CD4-positive, alpha-beta T cell treated with Interleukin-6 at 100 ng/mL for 8 hours (primary cell): ENCODE measurements at regions not wholly inside any gene's neighbourhood (a gene's known extent, or its start where the extent isn't known, plus 50 kb on each side); places are given as distances from the start of the nearest gene placed in this dataset.

ENCODE experiments used
- DNase-seq: peaks from one replicate; pipeline ENCODE4 v3.0.0-alpha.2; 2020; ENCODE audit warnings: mixed read lengths, low spot score

DNA sequence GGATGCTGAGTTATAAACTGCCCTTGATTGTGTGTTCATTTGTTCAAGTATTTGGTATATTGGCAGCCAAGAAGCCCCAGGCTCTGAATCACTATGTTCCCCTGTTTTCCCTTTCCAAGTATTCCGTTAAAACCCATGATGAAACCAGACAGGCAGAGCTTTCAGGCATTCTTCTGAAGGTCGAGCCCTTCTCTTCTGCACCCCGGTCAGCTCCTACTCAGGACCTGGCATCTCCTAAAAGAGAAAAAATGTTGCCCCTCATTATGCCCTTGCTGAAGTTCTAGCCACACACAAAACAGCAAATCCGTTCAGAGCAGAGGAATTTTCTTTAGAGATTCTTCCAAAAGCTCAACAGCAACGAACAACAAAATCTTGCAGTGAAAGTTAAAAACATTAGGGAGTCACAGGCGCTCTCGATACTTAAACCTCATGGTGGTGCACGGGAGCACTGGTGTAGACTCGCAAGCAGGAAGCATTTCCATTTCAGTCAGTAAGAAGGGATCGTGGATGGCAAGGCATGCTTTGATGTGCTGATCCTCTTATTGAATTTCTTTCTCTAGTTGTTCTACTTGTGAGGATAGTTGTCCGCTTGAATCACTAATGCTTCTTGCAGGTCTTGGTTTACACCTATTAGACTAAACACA is 264.9 kb downstream of the SKIDA1 start:
- DNase-seq = no peak

DNA sequence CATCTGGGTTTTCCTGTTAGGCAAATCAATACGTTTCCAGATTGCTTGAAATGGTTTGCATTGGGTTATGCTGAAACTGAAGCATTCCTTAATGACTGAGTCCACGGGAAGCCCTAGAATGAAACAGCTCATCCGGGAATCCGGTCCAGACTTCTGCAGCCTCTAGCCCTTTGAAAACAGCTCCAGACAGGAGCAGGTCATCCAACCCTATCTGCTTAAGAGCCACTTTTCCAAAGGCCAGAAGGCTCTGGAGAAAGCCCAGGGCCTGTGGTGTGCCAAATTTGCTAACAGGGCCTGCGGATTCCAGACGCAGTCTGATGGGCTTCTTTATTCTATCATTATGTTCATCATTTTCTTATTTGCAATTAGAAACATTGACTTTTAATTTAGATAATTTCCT is 265.4 kb downstream of the SKIDA1 start:
- no peak for DNase-seq

DNA sequence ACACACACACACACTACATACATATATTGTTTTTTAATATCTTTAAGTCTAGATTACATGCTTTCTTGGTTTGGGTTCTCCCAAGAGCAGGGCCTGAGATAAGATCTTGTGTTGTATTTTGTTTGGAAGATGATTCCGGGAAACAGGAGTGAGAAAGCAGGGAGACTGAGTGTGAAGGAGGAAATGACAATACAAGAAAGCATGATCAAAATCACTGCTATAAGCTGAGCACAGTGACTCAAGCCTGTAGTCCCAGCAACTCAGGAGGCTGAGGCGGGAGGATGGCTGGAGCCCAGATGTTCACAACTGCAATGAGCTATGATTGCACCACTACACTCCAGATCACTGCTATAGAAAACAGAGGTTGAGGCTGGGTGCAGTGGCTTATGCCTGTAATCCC is 267.6 kb downstream of the SKIDA1 start:
- no peak for DNase-seq

DNA sequence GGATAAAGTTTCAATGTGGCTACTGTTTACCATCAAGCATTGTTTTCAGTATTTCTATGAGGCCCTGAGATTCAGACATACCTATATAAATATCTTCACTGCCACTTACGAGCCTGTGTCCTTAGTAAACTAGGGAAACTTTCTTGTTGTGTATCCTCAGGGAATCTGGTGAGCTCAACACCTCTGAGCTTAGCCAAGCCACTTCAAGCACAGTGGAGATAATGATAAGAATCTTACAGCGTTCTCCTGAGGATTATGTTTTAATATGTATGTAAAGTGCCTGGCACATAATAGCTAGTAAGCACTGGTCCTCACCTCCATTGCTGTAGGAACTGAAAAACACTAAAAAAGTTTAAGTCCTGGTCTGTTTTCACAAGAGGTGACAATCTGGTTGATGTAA is 268.3 kb downstream of the SKIDA1 start:
- no peak for DNase-seq

DNA sequence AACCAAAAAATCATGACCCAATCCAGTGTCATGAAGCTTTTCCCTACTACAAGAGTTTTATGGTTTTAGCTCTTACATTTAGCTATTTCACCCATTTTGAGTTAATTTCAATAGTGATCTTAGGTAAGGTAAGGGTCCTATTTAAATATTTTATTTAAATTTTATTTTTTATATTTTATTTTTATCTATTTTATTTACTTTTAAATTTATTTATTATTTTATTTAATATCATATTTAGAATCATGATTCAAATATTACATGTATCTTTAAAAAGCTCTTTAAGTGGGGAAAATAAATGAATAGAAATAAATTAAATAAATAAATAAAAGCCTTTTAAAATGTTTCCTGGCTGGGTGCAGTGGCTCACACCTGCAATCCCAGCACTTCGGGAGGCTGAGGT is 276.0 kb downstream of the SKIDA1 start:
- DNase-seq = no peak

DNA sequence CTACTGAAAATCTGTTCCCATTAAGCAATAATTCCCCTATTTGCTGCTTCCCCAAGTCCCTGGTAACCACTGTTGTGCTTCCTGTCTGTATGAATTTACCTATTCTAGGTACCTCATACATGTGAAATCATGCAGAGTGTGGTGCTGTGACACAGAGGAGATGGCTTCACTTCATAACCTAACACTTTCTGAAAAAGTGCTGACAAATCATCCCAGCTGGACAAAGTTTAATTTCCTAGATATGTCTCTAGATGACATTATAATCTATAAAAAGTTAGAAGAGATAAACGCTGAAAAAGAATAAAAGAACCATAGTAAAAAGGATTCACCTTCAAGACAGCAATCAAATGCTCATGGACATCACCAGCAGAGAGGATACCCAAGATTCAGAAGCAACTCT is 277.9 kb downstream of the SKIDA1 start:
- DNase-seq = no peak

DNA sequence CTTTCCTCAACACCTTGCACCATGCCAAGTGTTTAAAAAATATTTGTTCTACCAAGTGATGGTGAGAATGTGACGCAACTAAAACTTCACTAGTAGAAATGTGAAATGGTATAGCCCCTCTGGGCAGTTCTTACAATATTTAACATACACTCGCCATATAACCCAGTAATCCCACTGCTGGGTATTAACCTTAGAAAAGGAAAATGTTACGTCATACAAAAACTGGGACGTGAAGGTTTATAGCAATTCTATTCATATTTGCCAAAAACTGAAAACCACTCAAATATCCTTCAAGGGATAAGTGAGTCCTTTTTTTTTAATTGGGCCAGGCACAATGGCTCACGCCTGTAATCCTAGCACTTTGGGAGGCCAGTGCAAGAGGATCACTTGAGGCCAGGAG is 279.3 kb downstream of the SKIDA1 start:
- DNase-seq = no peak

DNA sequence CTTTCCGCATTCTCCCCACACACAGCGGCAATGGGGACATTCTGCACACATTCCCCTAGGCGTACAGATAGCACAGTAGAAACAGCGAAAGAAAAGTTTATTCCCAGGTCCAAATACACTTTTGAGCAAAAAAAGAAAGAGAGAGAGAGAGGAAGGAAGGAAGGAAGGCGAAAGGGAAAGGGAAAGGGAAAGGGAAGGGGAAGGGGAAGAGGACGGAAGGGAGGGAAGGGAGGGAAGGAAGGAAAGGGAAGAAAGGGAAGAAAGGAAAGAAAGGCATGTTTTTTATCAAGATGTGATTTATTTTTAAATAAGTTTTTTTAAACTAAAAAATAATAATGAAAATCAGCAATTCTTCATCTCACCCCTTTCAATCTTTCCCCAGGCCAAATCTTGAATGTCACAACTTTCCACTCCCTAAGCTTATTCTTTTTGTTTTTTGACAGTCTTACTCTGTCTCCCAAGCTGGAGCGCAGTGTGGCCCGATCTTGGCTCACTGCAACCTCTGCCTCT is 281.7 kb downstream of the SKIDA1 start:
- DNase-seq = no peak

DNA sequence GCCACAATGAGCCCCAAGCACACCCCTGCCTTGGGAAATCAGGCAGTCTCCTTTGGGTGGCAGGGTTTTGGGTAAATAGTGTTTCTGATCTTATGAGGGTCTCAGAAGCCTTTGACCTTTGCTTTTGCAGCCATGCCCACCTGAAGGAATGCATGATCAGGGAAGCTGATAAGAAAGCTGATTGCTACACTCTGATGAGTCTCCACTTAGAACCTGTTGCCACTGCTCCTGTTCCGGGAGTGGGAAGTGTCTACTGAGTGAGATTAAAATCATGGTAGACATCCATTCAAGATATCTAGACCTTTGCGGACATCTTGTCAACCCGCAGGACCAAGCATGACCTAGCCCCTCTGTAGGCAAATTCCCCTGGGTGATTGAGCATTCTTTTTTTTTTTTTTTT is 282.6 kb downstream of the SKIDA1 start:
- no peak for DNase-seq

DNA sequence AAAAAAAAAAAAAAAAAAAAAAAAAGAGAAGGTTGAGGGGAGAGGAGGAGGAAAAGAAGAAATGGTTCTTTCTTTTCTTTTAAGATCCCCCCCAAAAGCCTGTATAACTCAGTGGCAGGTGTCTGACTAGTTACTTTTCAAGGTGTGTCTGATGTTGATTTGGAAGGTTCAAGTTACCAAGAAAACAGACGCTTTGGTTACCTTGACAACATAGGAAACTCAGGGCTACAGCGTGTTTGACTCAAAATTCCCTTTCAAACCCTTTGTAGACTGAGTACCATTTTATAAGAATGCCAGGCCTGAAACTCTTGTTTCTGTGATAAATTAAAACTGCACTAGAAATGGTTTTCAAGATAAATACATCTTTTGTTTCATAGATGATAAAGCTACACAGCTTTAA is 286.8 kb downstream of the SKIDA1 start:
- no peak for DNase-seq

DNA sequence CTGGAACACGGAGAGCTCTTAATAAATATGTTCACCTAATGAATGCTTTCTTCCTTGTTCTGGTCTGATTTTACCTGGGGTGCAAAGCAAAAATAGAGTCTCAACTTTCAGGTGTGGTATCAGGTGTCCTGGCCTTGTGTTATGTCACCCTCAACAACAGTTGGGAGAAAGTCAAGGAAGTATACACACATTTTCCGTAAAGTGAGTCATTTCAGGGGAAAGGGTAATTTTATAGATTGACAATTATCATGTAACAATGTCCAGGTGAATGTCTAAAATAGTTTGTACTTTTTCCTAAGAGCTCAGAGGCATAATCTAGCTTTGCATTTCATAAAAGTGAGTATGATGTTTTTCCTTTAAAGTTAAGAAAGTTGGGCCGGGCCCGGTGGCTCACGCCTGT is 287.4 kb downstream of the SKIDA1 start:
- no peak for DNase-seq

DNA sequence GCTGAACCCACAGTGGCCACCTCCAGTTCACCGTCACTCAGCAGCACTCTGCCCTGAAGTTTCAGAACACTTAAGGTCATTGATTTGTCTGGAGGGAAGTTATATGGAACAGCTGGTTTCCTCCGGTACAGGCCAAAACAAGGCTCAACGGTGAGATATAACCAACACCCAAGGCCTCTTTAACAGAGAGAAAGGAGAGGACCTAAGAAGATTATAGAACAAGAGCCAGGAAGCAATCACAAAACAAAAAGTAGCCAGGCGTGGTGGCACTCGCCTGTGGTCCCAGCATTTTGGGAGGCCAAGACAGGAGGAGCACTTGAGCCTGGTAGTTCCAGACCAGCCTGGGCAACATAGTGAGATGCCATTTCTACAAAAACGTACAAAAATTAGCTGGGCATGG is 290.7 kb downstream of the SKIDA1 start:
- DNase-seq = no peak

DNA sequence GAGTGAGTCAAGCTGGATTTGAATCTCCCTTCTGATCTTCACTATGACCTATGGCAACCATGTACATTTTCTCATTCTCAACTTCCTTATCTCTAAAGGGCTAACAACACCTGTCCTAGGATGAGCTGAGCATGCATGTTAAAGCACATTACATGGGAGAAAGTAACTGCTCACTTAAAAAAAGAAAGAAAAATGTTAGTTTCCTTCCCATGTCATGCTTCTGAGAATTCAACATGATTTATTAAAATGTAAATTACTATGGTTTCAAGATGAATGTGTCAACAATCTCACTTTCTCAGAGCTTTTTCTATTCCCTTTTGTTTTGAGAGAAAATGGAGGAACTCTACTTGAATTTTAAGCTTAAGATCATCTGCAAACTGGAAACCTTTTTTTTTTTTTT is 295.3 kb downstream of the SKIDA1 start:
- no peak for DNase-seq

DNA sequence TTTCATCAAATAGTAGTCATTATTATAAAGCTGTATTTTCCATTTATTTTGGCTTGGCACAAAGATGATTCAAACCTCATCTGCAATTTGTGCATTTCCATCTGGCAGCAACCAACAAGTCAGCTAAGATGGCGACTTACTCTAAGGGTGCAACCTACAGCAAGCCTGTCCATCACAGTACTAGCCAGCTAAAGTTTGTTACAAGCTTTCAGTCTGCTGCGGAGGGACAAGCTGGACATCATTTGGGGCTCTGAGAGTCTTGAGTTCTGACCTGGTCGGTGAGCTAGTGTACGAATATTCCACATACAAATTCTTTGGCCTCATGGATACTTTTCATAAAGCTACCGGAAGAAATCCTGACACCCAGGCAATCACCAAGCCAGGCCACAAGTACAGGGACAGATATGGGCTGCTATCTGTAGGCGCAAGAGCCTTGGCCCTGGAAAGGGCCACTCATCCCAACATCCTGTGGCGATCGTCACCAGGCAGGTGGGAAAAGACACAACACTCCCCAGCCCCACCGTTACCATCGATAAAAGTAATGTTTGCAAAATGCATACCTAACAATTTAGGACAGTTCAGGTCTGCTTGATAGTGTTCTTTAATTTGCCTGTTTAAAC is 307.6 kb downstream of the SKIDA1 start:
- DNase-seq = no peak

DNA sequence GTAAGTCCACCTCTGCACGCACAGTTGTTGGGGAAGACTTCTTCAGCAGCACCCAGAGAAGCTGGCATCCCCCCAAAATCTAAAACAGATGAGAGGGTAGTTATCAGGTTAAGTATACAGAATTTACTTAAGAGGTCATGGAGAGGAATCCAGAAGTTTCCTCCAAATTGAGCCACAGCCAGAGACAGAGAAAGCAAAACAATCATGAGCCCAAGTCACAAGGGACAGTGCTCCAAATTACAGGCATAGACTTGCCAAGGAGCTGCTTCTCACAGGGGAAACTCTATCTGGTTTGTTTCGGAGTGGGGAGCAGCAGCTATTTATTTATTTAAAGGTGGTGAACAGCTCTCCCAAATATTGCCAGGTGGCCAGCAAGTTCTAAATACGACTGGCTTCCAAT is 308.4 kb downstream of the SKIDA1 start:
- DNase-seq = no peak

DNA sequence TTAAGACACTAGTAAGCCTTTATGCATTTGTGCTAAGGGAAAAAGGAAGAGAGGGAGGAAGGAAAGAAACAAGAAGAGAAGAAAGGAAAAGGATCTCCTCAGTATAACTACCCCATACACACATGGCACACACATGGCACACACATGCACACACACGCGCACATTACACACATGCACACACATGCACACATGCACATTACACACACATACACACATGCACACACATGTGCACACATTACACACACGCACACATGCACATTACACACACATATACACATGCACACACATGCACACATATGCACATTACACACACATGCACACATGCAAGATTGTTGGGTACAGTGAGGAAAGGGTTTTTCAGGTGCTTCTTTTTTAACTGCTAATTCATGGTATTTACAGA is 311.2 kb downstream of the SKIDA1 start:
- no peak for DNase-seq

DNA sequence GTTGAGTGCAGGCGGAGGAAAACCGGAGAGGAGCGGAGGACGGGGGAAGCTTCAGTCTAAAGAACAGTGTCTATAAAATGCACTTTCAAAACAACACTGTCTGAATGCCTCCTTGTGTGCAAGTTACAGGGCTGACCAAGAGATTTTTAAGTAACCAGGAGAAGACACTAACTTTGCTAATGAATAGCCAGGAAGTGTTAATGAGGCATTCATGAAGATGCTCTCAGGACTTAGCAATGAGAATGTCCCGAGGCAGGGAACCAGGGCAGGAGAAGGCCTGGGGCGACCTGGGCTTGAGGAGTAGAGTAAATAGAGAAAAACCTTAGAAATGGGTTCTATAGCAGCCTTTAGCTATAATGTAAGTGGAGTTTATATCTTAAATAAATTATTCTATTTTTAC is 312.1 kb downstream of the SKIDA1 start:
- no peak for DNase-seq

DNA sequence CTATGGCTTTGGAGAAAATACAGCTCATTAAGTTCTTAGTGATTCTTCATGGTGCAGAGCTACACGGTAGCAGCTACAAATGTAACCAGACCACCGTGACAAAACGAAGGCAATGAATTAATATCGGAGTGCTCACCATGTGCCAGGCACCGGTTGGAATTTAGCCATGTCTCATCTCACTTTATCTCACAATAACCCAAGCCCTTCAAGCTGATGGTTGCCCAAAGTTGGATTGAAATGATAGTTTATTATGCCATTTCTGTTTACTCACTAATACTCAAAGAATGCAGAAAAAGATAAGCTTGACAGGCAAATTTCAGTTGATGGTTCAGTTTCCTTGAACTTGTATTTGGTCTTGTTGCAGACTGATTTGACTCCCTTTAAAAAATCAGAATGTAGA is 312.6 kb downstream of the SKIDA1 start:
- DNase-seq = no peak

DNA sequence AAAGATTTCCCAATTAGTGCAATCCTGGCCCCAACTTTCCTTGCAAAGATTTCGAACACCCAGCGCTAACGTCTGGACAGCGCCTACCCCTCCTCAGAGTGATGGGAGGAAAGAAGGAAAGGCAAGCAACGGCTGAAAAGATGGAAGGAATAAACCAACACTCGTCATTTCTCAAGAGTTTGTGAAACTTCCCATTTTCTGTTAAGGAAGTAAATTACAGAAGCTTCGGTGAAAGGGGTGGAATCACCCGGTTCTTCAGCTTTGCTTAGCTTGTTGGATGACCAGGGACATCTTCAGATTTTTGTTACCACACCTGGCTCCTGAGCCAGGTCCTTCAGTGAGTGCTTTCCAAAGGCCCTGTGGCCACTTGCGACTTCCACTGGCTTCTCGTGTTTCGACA is 313.1 kb downstream of the SKIDA1 start:
- no peak for DNase-seq

DNA sequence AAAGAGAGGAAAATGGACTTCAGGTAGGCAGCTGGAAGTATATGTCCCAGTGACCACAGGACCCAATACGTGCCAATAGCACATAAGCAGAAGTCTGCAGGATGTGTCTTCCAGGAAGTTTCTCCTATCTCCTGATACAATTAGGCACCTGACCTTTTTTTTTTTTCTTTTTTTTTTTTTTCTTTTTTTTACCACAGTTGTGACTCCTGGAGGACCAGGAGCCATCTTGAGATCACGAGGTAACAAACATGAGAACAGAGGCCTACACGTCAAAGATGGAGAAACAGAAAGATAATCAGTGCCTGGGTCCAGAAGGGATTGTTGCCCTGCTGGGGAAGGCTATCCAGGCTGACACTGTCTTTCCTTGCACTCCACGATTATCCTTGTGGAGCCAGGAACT is 312.4 kb upstream of the NEBL start:
- DNase-seq = no peak

DNA sequence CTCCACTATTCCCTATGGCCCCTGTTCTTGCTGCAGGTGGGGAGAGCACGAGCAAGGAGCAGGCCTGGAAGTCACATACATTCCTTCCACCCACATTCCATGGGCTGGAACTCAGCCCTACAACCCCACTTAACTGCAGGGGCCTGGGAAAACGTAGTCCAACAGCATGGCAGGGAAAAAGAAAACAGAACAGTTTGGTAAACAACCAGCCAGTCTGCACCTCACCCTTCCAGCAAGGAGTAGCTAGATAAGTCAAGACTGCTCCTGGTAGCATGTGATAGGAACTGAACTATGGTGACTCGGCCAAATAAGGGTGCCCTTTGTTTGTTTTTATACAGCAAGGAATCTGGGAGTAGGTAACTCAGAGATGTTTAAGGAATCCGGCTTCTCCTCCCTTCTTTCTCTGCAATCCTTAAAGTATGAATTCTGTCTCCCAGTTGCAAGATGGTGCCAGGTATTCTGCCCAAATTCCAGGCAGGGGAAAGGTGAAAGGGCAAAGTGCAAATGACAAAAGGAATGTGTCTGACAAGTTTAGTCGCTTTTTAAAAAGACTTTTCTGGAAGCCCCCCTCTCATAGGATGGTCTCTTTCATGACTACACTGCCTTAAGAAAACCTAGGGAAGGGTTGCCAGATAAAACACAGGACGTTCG is 311.7 kb upstream of the NEBL start:
- DNase-seq = no peak

DNA sequence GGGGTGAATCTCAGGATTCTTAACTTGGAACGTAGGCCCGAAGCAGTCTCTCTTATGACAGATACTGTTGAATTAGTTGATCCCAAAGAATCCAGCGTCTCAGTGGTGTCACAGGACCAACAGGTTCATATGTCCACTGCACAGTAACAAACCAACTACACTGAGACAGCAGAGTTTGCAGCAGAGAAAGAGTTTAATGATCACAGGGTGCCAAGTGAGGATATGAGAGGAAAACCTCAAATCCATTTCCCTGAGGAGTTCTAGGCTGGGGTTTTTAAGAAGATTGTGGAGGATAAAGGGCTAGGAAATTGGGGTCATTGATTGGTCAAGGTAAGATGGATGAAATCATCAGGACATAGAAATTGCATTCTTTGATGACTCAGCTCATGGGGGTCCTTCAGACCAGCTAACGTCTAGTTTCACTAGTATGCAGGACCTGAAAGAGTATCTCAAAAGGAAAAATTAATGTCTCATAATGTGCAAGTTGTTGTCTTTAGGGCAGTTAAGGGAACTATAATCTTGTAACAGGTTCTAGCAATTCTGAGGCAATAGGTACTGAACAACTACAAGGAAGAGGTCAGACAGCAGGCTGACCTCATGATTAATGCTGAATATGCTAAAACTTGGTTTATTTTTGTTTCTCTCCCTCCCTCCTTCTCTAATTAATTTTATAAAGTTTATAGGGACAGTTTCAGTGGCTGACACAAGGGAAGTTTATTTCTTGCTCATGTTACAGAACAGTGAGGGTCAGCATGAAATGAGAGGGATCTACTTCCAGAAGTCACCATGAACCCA is 310.9 kb upstream of the NEBL start:
- DNase-seq = no peak

DNA sequence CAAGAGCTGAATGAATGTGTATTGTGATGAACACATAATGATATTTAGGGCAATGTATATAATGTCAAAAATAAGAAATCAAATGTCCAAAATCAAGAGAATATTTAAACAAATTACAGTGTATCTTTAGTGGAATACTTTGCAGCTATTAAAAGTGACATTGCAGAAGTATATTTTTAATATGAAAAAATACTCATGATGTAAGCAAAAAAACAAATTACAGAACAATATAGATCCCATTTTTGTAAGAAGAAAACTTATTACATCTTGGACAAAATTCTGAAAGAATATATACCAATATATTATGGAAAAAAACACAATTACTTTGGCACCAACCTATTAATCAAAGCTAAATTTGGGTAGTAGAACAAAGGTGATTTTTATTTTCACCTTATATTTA is 308.2 kb upstream of the NEBL start:
- no peak for DNase-seq
